Loucy (cell line): ENCODE measurements at regions not wholly inside any gene's neighbourhood (a gene's known extent, or its start where the extent isn't known, plus 50 kb on each side); places are given as distances from the start of the nearest gene placed in this dataset.

Experiments
- CTCF ChIP-seq: fragments of 200-600 bp; sonication (generic); conservative IDR thresholded peaks from 2 replicates; pipeline ENCODE4 v1.5.1; 2014; ENCODE audit warnings: mild to moderate bottlenecking, antibody characterized with exemption, low read length
- EZH2phosphoT487 ChIP-seq: fragments of 200-600 bp; IDR thresholded peaks from 2 replicates; pipeline ENCODE4 v1.6.1; 2018; ENCODE audit warnings: antibody characterized with exemption, mild to moderate bottlenecking, moderate library complexity, borderline replicate concordance

DNA sequence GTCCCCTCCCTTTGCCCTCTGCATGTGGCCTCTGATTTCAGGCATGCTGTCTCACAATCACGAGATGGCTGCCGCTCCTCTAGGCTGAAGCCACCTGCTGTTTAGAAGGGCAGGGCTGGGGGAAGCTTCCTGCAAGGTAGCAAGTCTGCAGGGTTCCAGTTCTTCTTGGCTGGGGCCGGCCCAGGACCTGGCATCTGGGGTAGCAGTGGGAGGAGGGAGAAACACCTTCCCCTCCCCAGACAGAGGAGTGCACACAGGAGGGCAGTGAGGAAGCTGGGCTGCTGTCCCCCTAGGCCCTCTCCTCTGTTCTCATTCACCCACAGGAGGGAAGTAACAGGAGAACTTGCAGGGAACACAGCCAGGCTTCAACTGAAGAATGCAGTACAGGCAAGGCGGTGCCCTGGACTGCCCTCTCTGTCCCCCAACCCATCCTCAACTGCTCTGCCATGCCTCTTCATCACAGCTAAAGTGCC, 345.9 kb upstream of the HS6ST1 start:
- TF ChIP-seq CTCF: no peak
- TF ChIP-seq EZH2phosphoT487: no peak
